ENCODE measurements at regions not wholly inside any gene's neighbourhood (a gene's known extent, or its start where the extent isn't known, plus 50 kb on each side); places are given as distances from the start of the nearest gene placed in this dataset.

DNA sequence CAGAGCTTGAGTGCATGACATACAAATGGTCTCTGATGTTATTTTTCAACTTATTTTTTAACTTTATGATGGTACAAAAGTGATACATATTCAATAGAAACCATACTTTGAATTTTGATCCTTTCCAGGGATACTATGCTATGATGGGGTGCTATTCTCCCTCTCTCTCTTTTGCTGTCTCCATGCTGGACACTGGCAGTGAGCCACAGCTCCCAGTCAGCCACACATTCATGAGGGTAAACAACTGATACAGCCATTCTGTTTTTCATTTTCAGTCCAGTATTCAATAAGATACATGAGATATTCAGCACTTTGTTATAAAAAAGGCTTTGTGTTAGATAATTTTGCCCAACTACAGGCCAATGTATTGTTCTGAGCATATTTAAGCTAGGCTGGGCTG is 859.3 kb upstream of the KLHL29 start:
- no peaks in the 10 kb centered on the region for H3K4me1 ChIP-seq (ENCODE audit: control insufficient read depth, insufficient read depth, low read length)
- H3K36me3 ChIP-seq (ENCODE audit: control insufficient read depth in 2 of 2, insufficient read depth in 1 of 2, low read length in 2 of 2) = no peaks in the 10 kb centered on the region
- POLR2A ChIA-PET = no interaction called here
- H3K9me3 ChIP-seq (ENCODE audit: control insufficient read depth, insufficient read depth, low read depth, low read length) = no peaks in the 10 kb centered on the region
- H3K4me3 ChIP-seq (ENCODE audit: low read depth, low read length) = no peak overlapping the region
- TF ChIP-seq ZNF571 (tag by site-specific recombination; IDR thresholded peaks at IDR 0.05) = no peak
- no peak for TF ChIP-seq ZNF777 (tag by site-specific recombination; IDR thresholded peaks at IDR 0.05; ENCODE audit: borderline replicate concordance)
- TF ChIP-seq ZNF311 (tag by site-specific recombination; IDR thresholded peaks at IDR 0.05; ENCODE audit: borderline replicate concordance) = no peak
- TF ChIP-seq GLIS1 (tag by site-specific recombination; IDR thresholded peaks at IDR 0.05) = no peak
- TF ChIP-seq ZNF174 (tag by site-specific recombination; IDR thresholded peaks at IDR 0.05) = no peak
- TF ChIP-seq, protein P1, sequence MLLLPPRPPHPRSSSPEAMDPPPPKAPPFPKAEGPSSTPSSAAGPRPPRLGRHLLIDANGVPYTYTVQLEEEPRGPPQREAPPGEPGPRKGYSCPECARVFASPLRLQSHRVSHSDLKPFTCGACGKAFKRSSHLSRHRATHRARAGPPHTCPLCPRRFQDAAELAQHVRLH (tag by site-specific recombination; IDR thresholded peaks at IDR 0.05) = no peak
- TF ChIP-seq KLF9 (tag by site-specific recombination; IDR thresholded peaks at IDR 0.05; ENCODE audit: low read depth) = no peak
- CTCF ChIA-PET = no interaction called here
- H3K27ac ChIP-seq (ENCODE audit: extremely low read depth, low read depth, low read length) = no peak overlapping the region

DNA sequence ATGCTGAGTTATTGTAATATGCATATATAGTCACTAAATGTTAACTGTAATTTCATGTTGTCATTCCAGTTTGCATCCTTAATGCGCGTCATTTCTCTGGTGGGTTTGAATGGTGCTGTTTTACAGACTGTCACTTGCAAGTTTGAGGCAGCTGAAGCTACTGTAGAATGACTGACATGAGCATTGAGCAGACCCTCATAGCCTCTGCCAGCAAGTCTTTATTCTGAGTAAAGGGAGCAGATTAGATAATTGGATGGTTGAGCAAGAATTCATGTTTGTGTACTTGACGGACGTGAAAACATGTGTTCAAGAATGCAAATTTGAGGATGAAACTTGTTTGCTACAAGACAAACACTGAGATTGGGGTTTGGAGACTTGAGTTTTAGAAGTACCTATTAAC is 854.8 kb upstream of the KLHL29 start:
- POLR2A ChIA-PET = no interaction called here
- Histone ChIP-seq H3K4me1 (ENCODE audit: control insufficient read depth, insufficient read depth, low read length) (no peaks in the 10 kb centered on the region), H3K36me3 (ENCODE audit: control insufficient read depth in 2 of 2, insufficient read depth in 1 of 2, low read length in 2 of 2) (no peaks in the 10 kb centered on the region), H3K27ac (ENCODE audit: extremely low read depth, low read depth, low read length) (no peak overlapping the region), H3K9me3 (ENCODE audit: control insufficient read depth, insufficient read depth, low read depth, low read length) (no peaks in the 10 kb centered on the region), H3K4me3 (ENCODE audit: low read depth, low read length) (no peak overlapping the region)
- CTCF ChIA-PET = no interaction called here
- TF ChIP-seq, protein P2, sequence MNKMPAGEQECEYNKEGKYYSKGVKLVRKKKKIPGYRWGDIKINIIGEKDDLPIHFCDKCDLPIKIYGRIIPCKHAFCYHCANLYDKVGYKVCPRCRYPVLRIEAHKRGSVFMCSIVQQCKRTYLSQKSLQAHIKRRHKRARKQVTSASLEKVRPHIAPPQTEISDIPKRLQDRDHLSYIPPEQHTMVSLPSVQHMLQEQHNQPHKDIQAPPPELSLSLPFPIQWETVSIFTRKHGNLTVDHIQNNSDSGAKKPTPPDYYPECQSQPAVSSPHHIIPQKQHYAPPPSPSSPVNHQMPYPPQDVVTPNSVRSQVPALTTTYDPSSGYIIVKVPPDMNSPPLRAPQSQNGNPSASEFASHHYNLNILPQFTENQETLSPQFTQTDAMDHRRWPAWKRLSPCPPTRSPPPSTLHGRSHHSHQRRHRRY (tag by site-specific recombination; IDR thresholded peaks at IDR 0.05) = no peak
- TF ChIP-seq ZNF148 (tag by site-specific recombination; IDR thresholded peaks at IDR 0.05; ENCODE audit: borderline replicate concordance) (no peak), ZNF510 (tag by site-specific recombination; IDR thresholded peaks at IDR 0.05; ENCODE audit: insufficient replicate concordance) (no peak), BCL11B (tag by site-specific recombination; IDR thresholded peaks at IDR 0.05; ENCODE audit: low read depth) (no peak), IKZF3 (tag by site-specific recombination; IDR thresholded peaks at IDR 0.05) (no peak), ZNF423 (tag by site-specific recombination; IDR thresholded peaks at IDR 0.05) (no peak), ZNF138 (tag by site-specific recombination; IDR thresholded peaks at IDR 0.05; ENCODE audit: borderline replicate concordance) (no peak), ZNF280D (tag by site-specific recombination; IDR thresholded peaks at IDR 0.05) (no peak), ZNF302 (tag by site-specific recombination; IDR thresholded peaks at IDR 0.05; ENCODE audit: low read depth) (no peak), ZBTB7A (tag by site-specific recombination; IDR thresholded peaks at IDR 0.05; ENCODE audit: low read depth) (no peak), ZNF501 (tag by site-specific recombination; IDR thresholded peaks at IDR 0.05) (no peak), ZNF776 (tag by site-specific recombination; IDR thresholded peaks at IDR 0.05; ENCODE audit: borderline replicate concordance) (no peak), RBAK (tag by site-specific recombination; IDR thresholded peaks at IDR 0.05) (no peak), ZNF133 (tag by site-specific recombination; IDR thresholded peaks at IDR 0.05) (no peak)
- TF ChIP-seq, protein P3, sequence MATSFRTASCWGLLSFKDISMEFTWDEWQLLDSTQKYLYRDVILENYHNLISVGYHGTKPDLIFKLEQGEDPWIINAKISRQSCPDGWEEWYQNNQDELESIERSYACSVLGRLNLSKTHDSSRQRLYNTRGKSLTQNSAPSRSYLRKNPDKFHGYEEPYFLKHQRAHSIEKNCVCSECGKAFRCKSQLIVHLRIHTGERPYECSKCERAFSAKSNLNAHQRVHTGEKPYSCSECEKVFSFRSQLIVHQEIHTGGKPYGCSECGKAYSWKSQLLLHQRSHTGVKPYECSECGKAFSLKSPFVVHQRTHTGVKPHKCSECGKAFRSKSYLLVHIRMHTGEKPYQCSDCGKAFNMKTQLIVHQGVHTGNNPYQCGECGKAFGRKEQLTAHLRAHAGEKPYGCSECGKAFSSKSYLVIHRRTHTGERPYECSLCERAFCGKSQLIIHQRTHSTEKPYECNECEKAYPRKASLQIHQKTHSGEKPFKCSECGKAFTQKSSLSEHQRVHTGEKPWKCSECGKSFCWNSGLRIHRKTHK (tag by site-specific recombination; IDR thresholded peaks at IDR 0.05) = no peak
- TF ChIP-seq, protein P4, sequence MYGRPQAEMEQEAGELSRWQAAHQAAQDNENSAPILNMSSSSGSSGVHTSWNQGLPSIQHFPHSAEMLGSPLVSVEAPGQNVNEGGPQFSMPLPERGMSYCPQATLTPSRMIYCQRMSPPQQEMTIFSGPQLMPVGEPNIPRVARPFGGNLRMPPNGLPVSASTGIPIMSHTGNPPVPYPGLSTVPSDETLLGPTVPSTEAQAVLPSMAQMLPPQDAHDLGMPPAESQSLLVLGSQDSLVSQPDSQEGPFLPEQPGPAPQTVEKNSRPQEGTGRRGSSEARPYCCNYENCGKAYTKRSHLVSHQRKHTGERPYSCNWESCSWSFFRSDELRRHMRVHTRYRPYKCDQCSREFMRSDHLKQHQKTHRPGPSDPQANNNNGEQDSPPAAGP (tag by site-specific recombination; IDR thresholded peaks at IDR 0.05) = no peak
- TF ChIP-seq, protein P5, sequence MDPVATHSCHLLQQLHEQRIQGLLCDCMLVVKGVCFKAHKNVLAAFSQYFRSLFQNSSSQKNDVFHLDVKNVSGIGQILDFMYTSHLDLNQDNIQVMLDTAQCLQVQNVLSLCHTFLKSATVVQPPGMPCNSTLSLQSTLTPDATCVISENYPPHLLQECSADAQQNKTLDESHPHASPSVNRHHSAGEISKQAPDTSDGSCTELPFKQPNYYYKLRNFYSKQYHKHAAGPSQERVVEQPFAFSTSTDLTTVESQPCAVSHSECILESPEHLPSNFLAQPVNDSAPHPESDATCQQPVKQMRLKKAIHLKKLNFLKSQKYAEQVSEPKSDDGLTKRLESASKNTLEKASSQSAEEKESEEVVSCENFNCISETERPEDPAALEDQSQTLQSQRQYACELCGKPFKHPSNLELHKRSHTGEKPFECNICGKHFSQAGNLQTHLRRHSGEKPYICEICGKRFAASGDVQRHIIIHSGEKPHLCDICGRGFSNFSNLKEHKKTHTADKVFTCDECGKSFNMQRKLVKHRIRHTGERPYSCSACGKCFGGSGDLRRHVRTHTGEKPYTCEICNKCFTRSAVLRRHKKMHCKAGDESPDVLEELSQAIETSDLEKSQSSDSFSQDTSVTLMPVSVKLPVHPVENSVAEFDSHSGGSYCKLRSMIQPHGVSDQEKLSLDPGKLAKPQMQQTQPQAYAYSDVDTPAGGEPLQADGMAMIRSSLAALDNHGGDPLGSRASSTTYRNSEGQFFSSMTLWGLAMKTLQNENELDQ (tag by site-specific recombination; IDR thresholded peaks at IDR 0.05; ENCODE audit: low read depth) = no peak

Data from HEK293 (cell line).